A549 (cell line): ENCODE measurements at regions not wholly inside any gene's neighbourhood (a gene's known extent, or its start where the extent isn't known, plus 50 kb on each side); places are given as distances from the start of the nearest gene placed in this dataset.

ENCODE experiments used
- EP300 ChIP-seq, 2 experiments: fragments of >200 bp; sonication (Bioruptor Twin); formaldehyde crosslinking; IDR thresholded peaks; 2 replicates in 1 of 2; 3 replicates in 1 of 2; pipeline ENCODE4 v1.6.1; 2016 to 2017
- RNF2 ChIP-seq: fragments of 200-600 bp; sonication (generic); IDR thresholded peaks from 2 replicates; pipeline ENCODE4 v1.6.1; 2016; ENCODE audit warnings: low read depth, mild to moderate bottlenecking, antibody characterized with exemption, moderate library complexity, borderline replicate concordance
- USF2 ChIP-seq: fragments of 450-650 bp; IDR thresholded peaks from 2 replicates; pipeline ENCODE4 v1.6.1; 2014; ENCODE audit warnings: antibody characterized with exemption

GRCh38 chr10:3534433-3534832 is 250.6 kb downstream of the KLF6 start:
- TF ChIP-seq EP300 (IDR thresholded peaks at IDR 0.05), result no peak
- TF ChIP-seq RNF2, result no peak
- TF ChIP-seq USF2, result no peak
